GM19324 (cell line): ENCODE measurements at regions not wholly inside any gene's neighbourhood (a gene's known extent, or its start where the extent isn't known, plus 50 kb on each side); places are given as distances from the start of the nearest gene placed in this dataset.

ENCODE experiments used
- ATAC-seq: cut with Tn5 transposase; IDR thresholded peaks from one replicate; pipeline ENCODE4 v1.9.1; 2021; ENCODE audit warnings: mild to moderate bottlenecking, moderate library complexity; ENCODE audit not compliant: unreplicated experiment, low FRiP score

GRCh38 chr14:66092748-66093147 lies 393.4 kb upstream of the CCDC196 start:
- ATAC-seq = no peak

GRCh38 chr14:66094001-66094727 lies 392.0 kb upstream of the CCDC196 start:
- ATAC-seq = no peak

GRCh38 chr14:66099451-66099850 lies 386.7 kb upstream of the CCDC196 start:
- no peak for ATAC-seq

GRCh38 chr14:66099931-66100330 lies 386.2 kb upstream of the CCDC196 start:
- ATAC-seq = no peak

GRCh38 chr14:66101662-66102061 lies 384.5 kb upstream of the CCDC196 start:
- ATAC-seq = no peak

- no peak for ATAC-seq
Measured at GRCh38 chr14:66104486-66104885, 381.7 kb upstream of the CCDC196 start.

GRCh38 chr14:66105815-66106214 lies 380.4 kb upstream of the CCDC196 start:
- no peak for ATAC-seq

- no peak for ATAC-seq
Measured at GRCh38 chr14:66109426-66109825, 376.7 kb upstream of the CCDC196 start.

GRCh38 chr14:66111891-66112290 lies 374.3 kb upstream of the CCDC196 start:
- ATAC-seq = no peak

GRCh38 chr14:66114071-66114470 lies 372.1 kb upstream of the CCDC196 start:
- no peak for ATAC-seq

- no peak for ATAC-seq
Measured at GRCh38 chr14:66115740-66116502, 370.2 kb upstream of the CCDC196 start.

- no peak for ATAC-seq
Measured at GRCh38 chr14:66116732-66117131, 369.4 kb upstream of the CCDC196 start.

GRCh38 chr14:66117600-66117999 lies 368.6 kb upstream of the CCDC196 start:
- no peak for ATAC-seq

GRCh38 chr14:66119606-66120231 lies 366.5 kb upstream of the CCDC196 start:
- ATAC-seq = no peak

- ATAC-seq = no peak
Measured at GRCh38 chr14:66120402-66120801, 365.8 kb upstream of the CCDC196 start.

- no peak for ATAC-seq
Measured at GRCh38 chr14:66121859-66122258, 364.3 kb upstream of the CCDC196 start.

- no peak for ATAC-seq
Measured at GRCh38 chr14:66129224-66129623, 356.9 kb upstream of the CCDC196 start.

- no peak for ATAC-seq
Measured at GRCh38 chr14:66131111-66131510, 355.1 kb upstream of the CCDC196 start.

GRCh38 chr14:66133666-66134065 lies 352.5 kb upstream of the CCDC196 start:
- ATAC-seq = no peak

- no peak for ATAC-seq
Measured at GRCh38 chr14:66135831-66136230, 350.3 kb upstream of the CCDC196 start.

- no peak for ATAC-seq
Measured at GRCh38 chr14:66137081-66137480, 349.1 kb upstream of the CCDC196 start.

GRCh38 chr14:66139432-66139831 lies 346.7 kb upstream of the CCDC196 start:
- no peak for ATAC-seq
